HG03108 (cell line): ENCODE measurements at regions not wholly inside any gene's neighbourhood (a gene's known extent, or its start where the extent isn't known, plus 50 kb on each side); places are given as distances from the start of the nearest gene placed in this dataset.
"Not testable (repeated sequence)": the region's sequence is repeated elsewhere in the genome, so short reads cannot be mapped to it uniquely, and the experiment has no call there.

Experiments
- ATAC-seq: cut with Tn5 transposase; IDR thresholded peaks from one replicate; pipeline ENCODE4 v1.9.1; 2021; ENCODE audit warnings: moderate library complexity; ENCODE audit not compliant: unreplicated experiment

- no peak for ATAC-seq
Observed at GRCh38 chr6:106885679-106886078, 88.8 kb downstream of the CD24 start.

DNA sequence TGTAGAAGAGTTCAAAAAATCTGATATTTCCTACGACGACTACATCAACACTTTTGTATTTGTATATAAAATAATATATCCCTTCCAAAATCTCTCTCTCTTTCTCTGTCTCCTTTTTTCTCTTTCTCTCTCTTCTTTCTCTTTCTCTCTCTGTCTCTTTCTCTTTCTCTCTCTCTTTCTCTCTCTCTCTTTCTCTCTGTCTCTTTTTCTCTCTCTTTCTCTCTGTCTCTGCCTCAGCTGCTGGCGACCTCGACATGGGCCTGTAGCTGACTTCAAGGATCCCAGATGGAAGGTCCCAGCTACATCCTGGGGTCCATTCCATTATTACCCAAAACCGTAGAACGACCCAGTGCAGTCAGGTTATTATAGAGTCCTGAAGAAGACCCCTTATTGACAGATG, 90.0 kb downstream of the CD24 start:
- no peak for ATAC-seq

- ATAC-seq = no peak
Observed at GRCh38 chr6:106883808-106884262, 90.7 kb downstream of the CD24 start.

- no peak for ATAC-seq
Observed at GRCh38 chr6:106882601-106883518, 91.7 kb downstream of the CD24 start.

- no peak for ATAC-seq
Observed at GRCh38 chr6:106882138-106882537, 92.4 kb downstream of the CD24 start.

GRCh38 chr6:106880952-106881351, 93.6 kb downstream of the CD24 start:
- ATAC-seq = no peak

DNA sequence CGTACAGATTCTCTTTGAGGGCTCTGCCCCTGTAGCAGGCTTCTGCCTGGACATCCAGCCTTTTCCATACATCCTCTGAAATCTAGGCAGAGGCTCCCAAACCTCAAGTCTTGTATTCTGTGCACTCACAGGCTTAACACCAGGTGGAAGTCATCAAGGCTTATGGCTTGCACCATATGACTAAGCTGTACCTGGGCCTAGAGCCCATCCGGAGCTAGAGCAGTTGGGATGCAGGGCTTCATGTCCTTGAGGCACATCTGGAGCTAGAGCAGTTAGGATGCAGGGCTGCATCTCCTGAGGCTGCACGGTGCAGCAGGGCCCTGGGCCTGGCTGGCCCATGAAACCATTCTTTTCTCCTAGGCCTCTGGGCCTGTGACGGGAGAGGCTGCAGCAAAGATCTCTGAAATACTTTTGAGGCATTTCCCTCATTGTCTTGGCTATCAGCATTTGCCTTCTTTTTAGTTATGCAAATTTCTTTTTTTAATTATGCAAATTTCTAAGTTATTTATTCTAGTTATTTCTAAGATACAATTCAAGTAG, 98.7 kb downstream of the CD24 start:
- no peak for ATAC-seq

GRCh38 chr6:106874481-106874880, 100.0 kb downstream of the CD24 start:
- no peak for ATAC-seq

GRCh38 chr6:106872049-106872448, 102.5 kb downstream of the CD24 start:
- ATAC-seq = no peak

GRCh38 chr6:106870824-106871717, 103.5 kb downstream of the CD24 start:
- no peak for ATAC-seq

- no peak for ATAC-seq
Observed at GRCh38 chr6:106870069-106870468, 104.5 kb downstream of the CD24 start.

DNA sequence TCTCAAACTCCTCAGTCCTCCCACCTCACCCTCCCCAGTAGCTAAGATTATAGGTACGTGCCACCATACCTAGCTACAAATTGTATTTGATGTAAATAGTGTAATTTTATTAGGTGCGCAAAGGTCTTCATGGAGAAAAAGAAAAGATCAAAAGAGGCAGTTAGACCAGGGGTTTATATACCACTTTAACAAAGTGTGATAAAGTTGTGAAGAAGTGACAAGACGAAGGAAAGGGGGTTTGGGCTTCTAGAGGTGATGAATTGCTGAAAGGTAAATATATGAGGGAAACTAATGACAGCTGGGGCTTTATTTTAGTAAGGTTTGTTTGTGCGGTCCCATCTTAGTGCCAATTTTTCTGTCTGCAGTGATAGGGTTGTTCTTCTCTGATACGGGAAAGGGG, 105.3 kb downstream of the CD24 start:
- no peak for ATAC-seq

GRCh38 chr6:106866875-106867658, 107.5 kb downstream of the CD24 start:
- ATAC-seq = no peak

- no peak for ATAC-seq
Observed at GRCh38 chr6:106862858-106863257, 111.7 kb downstream of the CD24 start.

DNA sequence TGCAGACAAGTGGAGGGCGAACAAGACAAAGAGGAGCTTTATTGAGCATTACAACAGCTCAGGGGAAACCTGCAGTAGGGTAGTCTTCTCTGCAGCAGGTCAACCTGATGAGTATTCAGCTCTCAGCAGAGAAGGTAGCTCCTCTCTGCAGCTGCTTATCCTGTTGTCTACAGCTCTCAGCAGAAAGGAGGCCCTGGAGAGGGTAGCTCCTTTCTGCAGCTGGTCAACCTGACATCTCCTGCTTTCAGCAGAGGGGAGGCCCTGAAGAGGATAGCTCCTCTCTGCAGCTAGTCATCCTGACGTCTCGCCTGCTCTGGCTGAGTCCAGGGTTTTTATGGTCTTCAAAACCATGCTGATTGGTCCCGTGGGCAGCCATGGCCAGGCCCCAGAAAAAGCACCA, 113.6 kb downstream of the CD24 start:
- no peak for ATAC-seq

DNA sequence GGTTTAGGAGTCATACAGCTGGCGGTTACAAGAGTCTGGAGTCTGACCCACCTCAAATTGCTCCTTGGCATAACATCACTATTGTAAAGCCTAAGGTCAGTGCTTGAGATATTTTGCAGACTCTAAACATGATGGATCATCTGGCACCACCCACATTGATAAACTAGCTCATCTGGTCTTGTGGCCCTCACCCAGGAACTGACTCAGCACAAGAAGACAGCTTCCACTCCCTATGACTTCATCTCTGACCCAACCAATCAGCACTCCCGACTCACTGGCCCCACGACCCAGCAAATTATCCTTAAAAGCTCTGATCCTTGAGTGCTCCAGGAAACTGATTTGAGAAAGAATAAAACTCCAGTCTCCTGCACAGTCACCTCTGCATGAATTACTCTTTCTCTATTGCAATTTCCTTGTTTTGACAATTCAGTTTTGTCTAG, 115.9 kb downstream of the CD24 start:
- no peak for ATAC-seq

DNA sequence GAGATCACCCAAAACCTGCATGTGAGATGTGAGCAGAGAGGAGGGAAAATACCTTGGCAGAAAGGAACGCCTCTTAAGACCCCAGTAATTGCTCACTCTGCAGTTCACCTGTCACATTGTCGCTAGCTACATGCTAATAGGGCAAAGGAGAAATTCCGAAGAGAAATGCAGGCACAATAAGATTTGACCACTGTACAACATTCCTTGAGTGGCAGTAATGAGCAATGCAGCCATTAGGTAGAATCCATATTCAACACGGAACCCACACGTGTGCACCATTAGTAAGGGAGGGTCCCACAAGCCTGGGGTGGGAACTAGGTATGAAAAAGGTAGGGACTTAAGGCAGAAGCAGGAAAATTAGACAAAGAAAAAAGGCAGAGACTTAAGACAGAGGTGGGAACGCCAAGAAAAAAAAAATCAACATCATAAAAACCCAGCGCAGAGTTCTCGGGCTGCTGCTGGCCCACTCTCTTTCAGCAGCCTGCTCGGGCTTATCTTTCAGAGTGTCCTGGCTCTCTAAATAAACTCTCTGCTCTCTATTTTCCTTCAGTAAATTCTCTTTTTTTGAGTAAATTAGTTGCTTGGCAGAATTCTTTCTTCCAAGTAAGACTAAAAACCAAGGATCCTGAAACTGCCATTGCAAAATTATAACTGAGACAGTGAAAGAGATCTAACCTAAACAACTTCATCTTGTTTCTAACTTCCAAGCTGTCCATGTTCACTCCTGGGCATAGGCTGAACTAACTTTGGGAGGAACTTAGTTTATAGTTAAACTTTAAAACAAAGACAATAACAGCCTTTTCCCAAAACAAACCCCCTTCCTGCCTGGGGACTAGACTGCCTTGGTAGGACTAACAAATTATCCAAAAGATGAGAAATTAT, 116.5 kb downstream of the CD24 start:
- ATAC-seq = no peak

GRCh38 chr6:106857310-106857709, 117.2 kb downstream of the CD24 start:
- ATAC-seq = not testable (repeated sequence)

DNA sequence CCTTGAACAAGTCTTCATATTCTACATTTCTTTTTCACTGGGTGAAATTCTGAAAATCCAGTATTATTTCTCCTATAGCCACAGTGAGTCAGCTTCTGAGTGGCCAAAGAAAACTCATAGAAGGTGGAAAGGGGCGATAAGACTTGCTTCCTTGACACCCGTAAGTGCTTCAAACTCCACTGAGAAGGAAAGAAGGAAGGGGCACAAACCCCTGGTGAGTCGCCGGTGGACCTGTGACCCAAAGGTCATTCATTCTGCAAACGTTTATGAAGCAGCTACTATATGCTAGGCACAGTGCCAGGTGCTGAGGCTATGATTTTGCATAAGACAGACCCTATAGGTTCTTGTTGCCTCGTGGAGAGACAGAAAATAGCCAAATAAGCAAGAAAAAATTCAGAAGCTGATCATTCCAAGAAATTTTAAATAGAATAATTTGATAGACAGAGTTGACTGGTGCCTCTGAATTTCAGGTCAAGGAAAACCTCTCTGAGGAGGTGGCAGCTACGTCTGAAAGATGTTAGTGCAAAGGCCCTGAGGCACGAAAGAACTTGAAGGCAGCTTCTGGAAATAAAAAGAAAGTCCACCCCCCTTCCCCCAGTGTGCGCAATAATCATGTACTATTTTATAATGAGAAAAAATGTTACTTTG, 118.2 kb downstream of the CD24 start:
- no peak for ATAC-seq
